HG03135 (cell line): ENCODE measurements at regions not wholly inside any gene's neighbourhood (a gene's known extent, or its start where the extent isn't known, plus 50 kb on each side); places are given as distances from the start of the nearest gene placed in this dataset.
A peak's percentile ranks its signal among the peaks of the same experiment; 100 is the strongest.

ENCODE experiments used
- ATAC-seq: cut with Tn5 transposase; IDR thresholded peaks from one replicate; pipeline ENCODE4 v1.9.1; 2021; ENCODE audit warnings: mild to moderate bottlenecking, moderate library complexity; ENCODE audit not compliant: unreplicated experiment

- ATAC-seq, result no peak
Observed at GRCh38 chr5:124665035-124665434, 81.4 kb downstream of the ZNF608 start.

GRCh38 chr5:124664287-124664686 lies 82.2 kb downstream of the ZNF608 start:
- no peak for ATAC-seq

GRCh38 chr5:124663101-124663506 lies 83.3 kb downstream of the ZNF608 start:
- no peak for ATAC-seq

GRCh38 chr5:124662181-124662781 lies 84.2 kb downstream of the ZNF608 start:
- ATAC-seq, result no peak

- no peak for ATAC-seq
Observed at GRCh38 chr5:124661317-124662141, 84.9 kb downstream of the ZNF608 start.

- ATAC-seq, result no peak
Observed at GRCh38 chr5:124660229-124661093, 86.0 kb downstream of the ZNF608 start.

GRCh38 chr5:124659798-124660197 lies 86.6 kb downstream of the ZNF608 start:
- ATAC-seq, result no peak

GRCh38 chr5:124658867-124659557 lies 87.4 kb downstream of the ZNF608 start:
- ATAC-seq, result no peak

GRCh38 chr5:124655921-124656511 lies 90.4 kb downstream of the ZNF608 start:
- ATAC-seq, result no peak

GRCh38 chr5:124655251-124655917 lies 91.1 kb downstream of the ZNF608 start:
- ATAC-seq, result no peak

- no peak for ATAC-seq
Observed at GRCh38 chr5:124654418-124654817, 92.0 kb downstream of the ZNF608 start.

GRCh38 chr5:124653666-124654065 lies 92.8 kb downstream of the ZNF608 start:
- ATAC-seq, result no peak

- no peak for ATAC-seq
Observed at GRCh38 chr5:124652892-124653441, 93.5 kb downstream of the ZNF608 start.

GRCh38 chr5:124652514-124652819 lies 94.0 kb downstream of the ZNF608 start:
- ATAC-seq, result no peak

- ATAC-seq, result peak; percentile 17
Observed at GRCh38 chr5:124651663-124652513, 94.6 kb downstream of the ZNF608 start.

GRCh38 chr5:124650951-124651662 lies 95.3 kb downstream of the ZNF608 start:
- no peak for ATAC-seq

- peak; percentile 66 for ATAC-seq
Observed at GRCh38 chr5:124650147-124650561, 96.3 kb downstream of the ZNF608 start.

GRCh38 chr5:124649491-124650146 lies 96.8 kb downstream of the ZNF608 start:
- peak; percentile 79 for ATAC-seq
